Stimulated activated CD8-positive, alpha-beta memory T cell treated with anti-CD3 and anti-CD28 coated beads, Interleukin-12 subunit alpha, Interleukin-12 subunit beta, amount 100 ng/mL, for 24 hours (primary cell): ENCODE measurements at regions not wholly inside any gene's neighbourhood (a gene's known extent, or its start where the extent isn't known, plus 50 kb on each side); places are given as distances from the start of the nearest gene placed in this dataset.
"Not testable (repeated sequence)": the region's sequence is repeated elsewhere in the genome, so short reads cannot be mapped to it uniquely, and the experiment has no call there.

ENCODE experiments used
- DNase-seq: peaks from one replicate; pipeline ENCODE4 v3.0.0-alpha.2; 2020; ENCODE audit errors: extremely low read depth

DNA sequence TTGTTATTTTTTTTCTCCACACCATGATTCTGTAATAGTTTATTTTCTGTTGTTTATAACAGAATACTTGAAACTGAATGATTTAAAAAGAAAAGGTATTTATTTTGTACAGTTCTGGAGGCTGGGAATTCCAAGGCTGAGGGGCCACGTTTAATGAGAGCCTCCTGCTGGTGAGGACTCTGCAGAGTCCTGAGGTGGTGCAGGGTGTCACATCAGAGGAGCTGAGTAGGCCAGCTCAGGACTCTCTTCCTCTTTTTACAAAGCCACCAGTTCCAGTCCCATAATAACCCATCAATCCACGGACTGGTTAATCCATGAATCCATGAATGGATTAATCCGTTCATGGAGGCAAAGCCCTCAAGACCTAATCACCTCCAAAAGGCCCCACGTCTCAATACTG is 71.6 kb downstream of the TFAP2A start:
- no peak for DNase-seq

GRCh38 chr6:10341605-10342004 is 73.3 kb downstream of the TFAP2A start:
- no peak for DNase-seq

- DNase-seq, result no peak
Measured at GRCh38 chr6:10338151-10338550, 76.7 kb downstream of the TFAP2A start.

DNA sequence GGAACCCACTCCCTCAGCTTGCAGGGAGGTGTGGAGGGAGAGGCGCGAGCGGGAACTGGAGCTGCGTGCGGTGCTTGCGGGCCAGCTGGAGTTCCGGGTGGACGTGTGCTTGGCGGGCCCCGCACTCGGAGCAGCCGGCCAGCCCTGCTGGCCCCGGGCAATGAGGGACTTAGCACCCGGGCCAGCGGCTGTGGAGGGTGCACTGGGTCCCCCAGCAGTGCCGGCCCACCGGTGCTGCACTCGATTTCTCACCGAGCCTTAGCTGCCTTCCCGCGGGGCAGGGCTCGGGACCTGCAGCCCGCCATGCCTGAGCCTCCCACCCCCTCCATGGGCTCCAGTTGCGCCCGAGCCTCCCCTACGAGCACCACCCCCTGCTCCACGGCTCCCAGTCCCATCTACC is 77.5 kb downstream of the TFAP2A start:
- DNase-seq, result not testable (repeated sequence)

DNA sequence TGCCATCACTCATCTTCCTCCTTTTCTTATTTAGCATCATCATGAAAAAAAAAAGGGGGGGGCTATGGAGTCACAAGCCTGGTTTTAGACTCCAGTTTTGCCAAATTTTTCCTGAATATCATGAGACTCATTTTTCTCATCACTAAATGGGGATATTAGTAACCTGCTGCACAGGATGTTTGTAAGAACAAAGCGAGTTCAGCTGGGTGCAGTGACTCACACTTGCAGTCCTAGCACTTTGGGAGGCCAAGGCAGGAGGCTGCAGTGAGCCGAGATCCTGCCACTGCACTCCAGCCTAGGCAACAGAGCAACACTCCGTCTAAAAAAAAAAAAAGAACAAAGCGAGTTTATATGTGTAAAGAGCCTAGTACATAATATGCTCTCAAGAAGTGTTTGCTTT is 82.8 kb downstream of the TFAP2A start:
- DNase-seq, result no peak

DNA sequence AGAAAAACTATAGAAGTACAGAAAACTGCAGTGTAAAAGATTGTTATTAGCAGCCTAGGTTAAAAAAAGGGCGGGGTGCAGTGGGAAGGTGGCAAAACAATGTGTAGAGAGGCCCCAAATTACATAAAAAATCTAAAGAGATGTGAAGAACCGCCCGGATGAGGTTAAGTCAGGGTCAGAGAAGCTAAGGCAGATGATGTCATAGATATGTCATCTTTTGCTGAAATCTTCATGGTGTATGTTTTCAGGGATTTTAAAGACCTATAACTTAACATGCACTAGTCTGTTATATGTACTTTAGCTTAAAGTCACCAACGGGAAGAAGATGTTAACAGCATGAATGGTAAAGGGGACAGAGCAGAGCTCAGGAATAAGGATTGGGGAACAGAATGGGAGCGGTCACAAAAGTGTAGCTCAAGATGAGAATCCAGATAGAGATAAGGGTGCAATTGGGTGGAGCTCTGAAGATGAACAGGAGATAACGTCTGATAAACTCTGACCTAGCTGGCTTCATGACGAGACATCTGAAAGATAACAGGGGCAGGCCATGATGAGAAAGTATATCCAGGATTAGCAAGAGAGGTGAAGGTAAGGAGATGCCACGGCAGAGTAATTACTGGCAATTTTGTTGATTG is 83.4 kb downstream of the TFAP2A start:
- DNase-seq, result no peak

DNA sequence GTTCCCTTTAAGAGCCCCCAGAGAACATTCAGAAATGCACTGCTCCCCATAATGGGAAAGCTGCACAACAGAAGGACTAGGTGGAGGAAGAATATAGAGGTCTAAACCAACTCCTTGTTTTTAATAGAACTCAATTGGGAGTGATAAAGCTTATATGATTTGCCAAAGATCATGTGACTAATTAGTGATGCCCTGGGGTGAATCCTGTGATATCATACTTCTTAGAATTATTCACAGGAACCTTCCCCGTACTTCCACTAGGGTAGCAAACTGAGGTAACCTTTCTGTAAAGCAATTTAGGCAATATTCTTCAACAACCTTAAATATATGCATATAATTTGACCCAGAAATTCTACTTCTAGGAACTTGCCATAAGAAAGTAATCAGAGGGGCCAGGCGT is 84.4 kb downstream of the TFAP2A start:
- DNase-seq, result no peak

DNA sequence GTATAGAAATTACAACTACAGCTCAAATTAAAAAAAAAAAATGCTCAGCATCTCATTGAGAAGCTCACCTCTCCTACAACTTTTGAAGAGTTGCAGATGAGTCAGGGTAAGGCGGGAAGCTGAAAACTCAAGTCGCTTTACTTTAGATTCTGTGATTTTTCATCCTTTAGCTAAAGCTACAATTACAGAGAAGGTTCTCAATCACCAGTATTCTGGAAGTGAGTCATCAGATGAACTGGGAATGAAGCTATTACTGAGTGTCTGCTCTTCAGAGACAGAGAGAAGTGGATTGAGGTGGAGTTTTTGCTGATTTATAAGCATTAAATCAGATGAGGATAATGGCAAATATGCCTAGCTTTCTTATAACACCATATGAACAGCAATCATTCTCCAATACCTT is 91.9 kb downstream of the TFAP2A start:
- DNase-seq, result no peak

GRCh38 chr6:10320291-10320690 is 94.6 kb downstream of the TFAP2A start:
- no peak for DNase-seq

GRCh38 chr6:10316373-10316721 is 98.5 kb downstream of the TFAP2A start:
- DNase-seq, result no peak

DNA sequence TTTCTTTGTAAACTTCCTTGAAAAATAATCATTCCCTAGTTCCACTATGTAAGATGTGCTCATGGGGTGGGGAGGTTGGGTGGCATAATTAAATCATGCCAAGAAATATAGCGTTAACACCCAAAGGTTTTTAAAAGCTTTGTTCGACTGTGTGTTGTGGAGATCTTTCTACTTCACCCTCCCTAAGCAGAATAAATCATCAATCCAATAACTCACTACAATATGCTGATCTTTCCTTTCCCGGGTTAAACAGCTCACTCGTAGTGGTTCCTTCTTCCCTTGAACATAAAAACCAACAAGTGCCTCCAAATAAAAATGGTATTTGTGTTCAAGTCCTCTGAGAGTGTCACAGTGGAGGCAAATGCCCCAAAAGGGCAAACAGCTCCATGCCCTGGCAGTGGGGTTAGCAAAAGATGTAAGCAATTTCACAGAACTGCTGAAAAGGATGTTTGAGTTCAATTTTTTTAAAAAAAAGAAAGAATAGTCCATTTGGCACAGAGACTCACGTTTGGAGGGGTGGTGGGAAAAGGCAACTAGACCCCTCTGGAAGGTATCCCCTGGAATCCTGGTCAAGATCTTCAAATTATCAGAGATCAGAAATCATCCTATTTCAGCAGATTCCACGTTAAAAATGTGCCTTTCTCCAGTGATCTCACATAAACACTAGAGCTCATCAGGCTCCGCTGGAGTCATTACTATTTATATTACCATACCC is 99.1 kb downstream of the TFAP2A start:
- DNase-seq, result no peak

DNA sequence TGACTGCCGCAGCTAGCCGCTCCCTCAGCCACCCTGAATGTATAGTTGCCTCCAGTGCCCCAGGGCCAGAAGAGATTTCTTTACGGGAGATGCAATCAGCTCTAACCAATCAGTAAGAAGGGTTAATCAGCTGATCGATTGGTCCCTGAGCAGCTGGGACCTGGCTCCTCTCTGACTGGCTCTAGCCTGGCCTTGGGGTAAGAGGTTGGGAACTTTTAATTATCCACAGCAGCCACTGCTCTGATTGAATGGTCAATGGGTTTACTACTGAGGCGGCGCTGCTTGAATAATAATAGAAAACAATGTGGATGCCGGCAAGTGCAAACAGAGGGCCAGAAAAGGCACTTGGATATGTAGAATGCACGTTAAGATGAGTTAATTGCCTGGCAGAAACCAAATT is 99.8 kb downstream of the TFAP2A start:
- no peak for DNase-seq

DNA sequence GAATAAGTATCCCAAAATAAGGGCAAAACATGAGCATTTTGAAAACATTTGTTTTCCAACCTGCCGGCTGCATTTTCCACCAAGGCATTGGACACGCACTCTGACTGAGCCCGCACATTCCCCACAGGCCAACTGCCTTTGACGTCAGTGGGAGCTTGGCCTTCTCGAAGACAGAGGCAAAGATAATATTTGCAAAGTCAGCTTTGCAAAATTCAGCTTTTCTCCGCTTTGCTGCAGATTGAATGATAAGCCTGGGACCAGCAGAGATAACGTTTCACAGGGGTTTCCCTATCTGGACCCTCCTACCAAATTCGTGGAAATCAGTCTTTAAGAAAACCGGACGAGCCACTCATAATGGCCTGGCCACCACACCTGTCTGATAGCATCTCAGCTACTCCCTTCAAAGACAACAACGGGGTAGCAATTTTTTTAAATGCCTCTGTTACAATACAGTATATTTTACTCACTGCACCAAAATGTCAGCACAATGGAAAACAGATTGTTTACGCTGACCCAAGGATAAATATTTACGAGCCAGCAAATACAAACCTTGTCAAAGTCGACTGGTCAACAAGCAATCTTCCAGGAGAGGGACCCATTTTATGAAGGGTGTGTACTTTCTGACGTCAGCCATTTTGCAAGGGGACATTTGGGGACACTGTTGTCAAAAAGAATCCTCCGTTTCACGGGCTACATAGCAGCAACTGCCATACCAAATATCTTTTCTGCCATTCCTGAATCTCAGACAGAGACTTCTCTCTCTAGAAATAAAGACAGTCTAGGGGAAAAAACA is 100.5 kb downstream of the TFAP2A start:
- no peak for DNase-seq

- DNase-seq, result no peak
Measured at GRCh38 chr6:10313799-10314162, 101.1 kb downstream of the TFAP2A start.

GRCh38 chr6:10312445-10312844 is 102.4 kb downstream of the TFAP2A start:
- no peak for DNase-seq

DNA sequence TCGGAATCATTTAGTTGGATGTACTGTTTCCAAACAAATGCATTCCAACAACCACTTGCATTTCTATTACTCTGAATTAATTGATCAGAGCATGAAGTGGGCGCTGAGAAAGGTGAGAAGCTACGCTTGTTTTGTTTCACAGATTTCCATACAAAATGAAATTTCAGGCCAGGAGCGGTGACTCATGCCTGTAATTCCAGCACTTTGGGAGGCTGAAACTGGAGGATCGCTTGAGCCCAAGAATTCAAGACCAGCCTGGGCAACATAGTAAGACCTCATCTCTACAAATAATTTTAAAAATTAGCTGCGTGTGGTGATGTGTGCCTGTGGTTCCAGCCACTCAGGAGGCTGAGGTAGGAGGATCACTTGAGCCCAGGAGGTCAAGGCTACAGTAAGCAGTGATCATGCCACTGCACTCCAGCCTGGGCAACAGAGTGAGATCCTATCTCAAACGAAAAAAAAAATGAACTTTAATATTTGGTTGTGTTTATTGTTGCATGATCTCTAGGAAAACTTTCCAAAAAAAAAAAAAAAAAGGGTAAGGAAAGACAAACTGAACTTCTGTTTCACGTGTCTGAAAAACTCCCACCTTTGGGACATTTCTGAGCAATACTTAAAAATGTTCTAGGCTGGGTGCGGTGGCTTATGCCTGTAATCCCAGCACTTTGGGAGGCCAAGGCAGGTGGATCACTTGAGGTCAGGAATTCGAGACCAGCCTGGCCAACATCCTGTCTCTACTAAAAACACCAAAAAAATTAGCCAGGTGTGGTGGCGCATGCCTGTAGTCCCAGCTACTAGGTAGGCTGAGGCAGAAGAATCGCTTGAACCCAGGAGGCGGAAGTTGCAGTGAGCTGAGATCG is 103.1 kb downstream of the TFAP2A start:
- DNase-seq, result not testable (repeated sequence)

GRCh38 chr6:10310826-10311225 is 104.0 kb downstream of the TFAP2A start:
- DNase-seq, result no peak

DNA sequence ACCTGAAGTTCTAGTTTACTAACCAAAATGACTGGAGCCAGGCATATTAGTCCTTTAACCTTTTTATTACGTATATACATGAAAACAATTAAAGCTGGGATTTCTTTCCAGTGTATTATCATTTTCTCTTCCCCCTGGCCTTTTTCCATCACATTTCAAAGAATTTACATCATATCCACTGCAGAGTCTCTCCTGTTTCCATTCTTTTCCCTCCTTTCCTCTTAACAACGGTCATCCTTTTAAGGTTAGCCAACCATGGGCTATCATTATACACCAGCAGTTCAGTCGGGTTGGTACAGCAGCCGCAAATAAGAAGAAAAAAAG is 104.6 kb downstream of the TFAP2A start:
- DNase-seq, result no peak

GRCh38 chr6:10309457-10310329 is 105.2 kb downstream of the TFAP2A start:
- DNase-seq, result no peak

GRCh38 chr6:10307476-10307875 is 107.4 kb downstream of the TFAP2A start:
- DNase-seq, result no peak

DNA sequence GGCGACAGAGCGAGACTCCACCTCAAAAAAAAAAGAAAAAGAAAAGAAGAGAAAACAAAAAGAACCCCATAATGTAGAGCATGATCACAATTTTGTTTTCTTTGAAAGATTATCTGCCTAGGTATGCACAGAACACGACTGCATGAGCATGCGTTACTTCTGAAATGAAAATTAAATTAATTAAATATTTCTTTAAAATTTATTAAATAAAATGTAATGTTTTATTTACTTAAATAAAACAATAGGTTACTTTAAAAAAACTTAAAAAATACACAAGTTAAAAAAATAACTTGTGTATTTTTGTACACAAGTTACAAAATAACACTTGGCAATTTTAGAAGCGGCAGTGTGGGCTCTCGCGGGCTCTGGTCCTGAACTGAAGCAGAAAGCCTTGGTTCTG is 107.8 kb downstream of the TFAP2A start:
- no peak for DNase-seq
